Neural cell (in vitro differentiated cells): ENCODE measurements at regions not wholly inside any gene's neighbourhood (a gene's known extent, or its start where the extent isn't known, plus 50 kb on each side); places are given as distances from the start of the nearest gene placed in this dataset.

Experiments
- H2AFZ ChIP-seq: fragments of 200-600, 300-800 bp; sonication (generic), shearing (Covaris generic); 2 replicates; pipeline ENCODE4 v1.6.0; 2014; ENCODE audit warnings: low read depth, mild to moderate bottlenecking, antibody characterized with exemption, low read length, moderate library complexity
- H3F3A ChIP-seq: fragments of 200-600 bp; shearing (Covaris generic); 2 replicates; pipeline ENCODE4 v1.6.1; 2016; ENCODE audit warnings: mild to moderate bottlenecking, moderate library complexity, mixed read lengths, antibody characterized with exemption, low read length; ENCODE audit not compliant: insufficient read depth, poor library complexity, severe bottlenecking
- H3K27ac ChIP-seq: fragments of 200-600, 300-800 bp; sonication (generic), shearing (Covaris generic); 2 replicates; pipeline ENCODE4 v1.5.1; 2014; ENCODE audit warnings: mild to moderate bottlenecking, low read length, moderate library complexity
- H3K27me3 ChIP-seq: fragments of 300-800, 200-600 bp; sonication (generic), shearing (Covaris generic); 2 replicates; pipeline ENCODE4 v1.6.0; 2014; ENCODE audit warnings: mild to moderate bottlenecking, low read depth, low read length, moderate library complexity; ENCODE audit not compliant: insufficient read depth
- H3K36me3 ChIP-seq: fragments of 300-800, 200-600 bp; sonication (generic), shearing (Covaris generic); 2 replicates; pipeline ENCODE4 v1.5.1; 2014; ENCODE audit warnings: mild to moderate bottlenecking, antibody characterized with exemption, low read length, moderate library complexity; ENCODE audit not compliant: insufficient read depth
- H3K4me2 ChIP-seq: fragments of 300-800, 200-600 bp; sonication (generic), shearing (Covaris generic); 2 replicates; pipeline ENCODE4 v1.6.0; 2014; ENCODE audit warnings: mild to moderate bottlenecking, low read length
- H3K4me3 ChIP-seq: fragments of 300-800, 200-600 bp; sonication (generic), shearing (Covaris generic); 2 replicates; pipeline ENCODE4 v1.5.1; 2014; ENCODE audit warnings: mild to moderate bottlenecking, low read length, moderate library complexity
- H3K79me2 ChIP-seq: fragments of 200-600 bp; shearing (Covaris generic); replicated peaks from 2 replicates; pipeline ENCODE4 v1.6.0; 2014; ENCODE audit warnings: mild to moderate bottlenecking, low read length, moderate library complexity; ENCODE audit not compliant: insufficient read depth
- H3K9ac ChIP-seq: fragments of 300-800, 200-600 bp; sonication (generic), shearing (Covaris generic); 2 replicates; pipeline ENCODE4 v1.6.1; 2016; ENCODE audit warnings: mild to moderate bottlenecking, low read length, mixed read lengths
- H3K9me2 ChIP-seq: fragments of 200-600 bp; shearing (Covaris generic); 2 replicates; pipeline ENCODE4 v1.6.1; 2016; ENCODE audit warnings: mild to moderate bottlenecking, low read length, mixed read lengths; ENCODE audit not compliant: insufficient read depth
- H3K9me3 ChIP-seq: fragments of 200-600, 300-800 bp; sonication (generic), shearing (Covaris generic); 2 replicates; pipeline ENCODE4 v1.6.1; 2016; ENCODE audit warnings: mild to moderate bottlenecking, mixed run types, low read length, moderate library complexity, mixed read lengths
- H4K20me1 ChIP-seq: fragments of 200-600 bp; shearing (Covaris generic); 2 replicates; pipeline ENCODE4 v1.6.1; 2016; ENCODE audit warnings: mild to moderate bottlenecking, mixed run types; ENCODE audit not compliant: insufficient read depth
- CTCF ChIP-seq: fragments of 450-650 bp; IDR thresholded peaks from 2 replicates; pipeline ENCODE4 v1.5.1; 2014; ENCODE audit warnings: antibody characterized with exemption, mild to moderate bottlenecking, moderate library complexity; ENCODE audit not compliant: poor library complexity, severe bottlenecking
- EP300 ChIP-seq: fragments of 450-650 bp; conservative IDR thresholded peaks from 2 replicates; pipeline ENCODE4 v1.6.1; 2014; ENCODE audit warnings: antibody characterized with exemption, mild to moderate bottlenecking, moderate library complexity; ENCODE audit not compliant: poor library complexity, severe bottlenecking
- EZH2 ChIP-seq: fragments of 200-600, 300-800 bp; shearing (Covaris generic), sonication (generic); IDR thresholded peaks from 2 replicates; pipeline ENCODE4 v1.6.1; 2014; ENCODE audit warnings: antibody characterized with exemption, low read length, borderline replicate concordance, mild to moderate bottlenecking; ENCODE audit not compliant: insufficient read depth, poor library complexity, severe bottlenecking
- MXI1 ChIP-seq: fragments of 450-650 bp; conservative IDR thresholded peaks from 2 replicates; pipeline ENCODE4 v1.6.1; 2014; ENCODE audit warnings: antibody characterized with exemption, mild to moderate bottlenecking; ENCODE audit not compliant: poor library complexity, severe bottlenecking
- POLR2AphosphoS5 ChIP-seq: IDR thresholded peaks from 2 replicates; pipeline ENCODE4 v1.6.1; 2012
- RAD21 ChIP-seq: fragments of 450-650 bp; conservative IDR thresholded peaks from 2 replicates; pipeline ENCODE4 v1.6.1; 2014; ENCODE audit warnings: antibody characterized with exemption, mild to moderate bottlenecking, moderate library complexity
- REST ChIP-seq: IDR thresholded peaks from 2 replicates; pipeline ENCODE4 v1.6.1; 2012; ENCODE audit warnings: borderline replicate concordance
- SMC3 ChIP-seq: fragments of 450-650 bp; conservative IDR thresholded peaks from 2 replicates; pipeline ENCODE4 v1.6.1; 2014; ENCODE audit warnings: antibody characterized with exemption, mild to moderate bottlenecking, moderate library complexity; ENCODE audit not compliant: poor library complexity
- TAF1 ChIP-seq: IDR thresholded peaks from 2 replicates; pipeline ENCODE4 v1.6.1; 2012; ENCODE audit warnings: low read depth

- TF ChIP-seq CTCF: no peak
Measured at GRCh38 chr18:75880925-75881504, 453.5 kb upstream of the SMIM21 start (continued).

GRCh38 chr18:75880266-75880665 lies 452.8 kb upstream of the SMIM21 start:
- Histone ChIP-seq H3K9me3 (peaks cover 3% of the 10 kb centered on the region), H3K4me3 (no peak overlapping the region), H3K9me2 (no peaks in the 10 kb centered on the region), H3K9ac (no peak overlapping the region), H3F3A (no peaks in the 10 kb centered on the region), H3K79me2 (no peaks in the 10 kb centered on the region), H4K20me1 (no peaks in the 10 kb centered on the region), H2AFZ (no peak overlapping the region), H3K27me3 (no peaks in the 10 kb centered on the region), H3K27ac (no peak overlapping the region), H3K4me2 (no peak overlapping the region), H3K36me3 (no peaks in the 10 kb centered on the region)
- TF ChIP-seq EZH2: no peak
- no peak for TF ChIP-seq SMC3
- no peak for TF ChIP-seq RAD21
- no peak for TF ChIP-seq REST
- no peak for TF ChIP-seq CTCF
- TF ChIP-seq TAF1: no peak
- TF ChIP-seq MXI1: no peak
- no peak for TF ChIP-seq POLR2AphosphoS5
- no peak for TF ChIP-seq EP300

- Histone ChIP-seq H3K4me2 (no peak overlapping the region), H3K79me2 (no peaks in the 10 kb centered on the region), H2AFZ (no peak overlapping the region), H3K4me3 (no peak overlapping the region), H3F3A (no peaks in the 10 kb centered on the region), H3K27ac (no peak overlapping the region), H3K9me3 (peaks cover 3% of the 10 kb centered on the region), H4K20me1 (no peaks in the 10 kb centered on the region), H3K27me3 (no peaks in the 10 kb centered on the region), H3K9me2 (no peaks in the 10 kb centered on the region), H3K36me3 (no peaks in the 10 kb centered on the region), H3K9ac (no peak overlapping the region)
- TF ChIP-seq POLR2AphosphoS5 (no peak), RAD21 (no peak), SMC3 (no peak), EP300 (no peak), TAF1 (no peak), CTCF (no peak), REST (no peak), MXI1 (no peak), EZH2 (no peak)
Measured at GRCh38 chr18:75879196-75879595, 451.7 kb upstream of the SMIM21 start.
